ENCODE measurements at regions not wholly inside any gene's neighbourhood (a gene's known extent, or its start where the extent isn't known, plus 50 kb on each side); places are given as distances from the start of the nearest gene placed in this dataset.

GRCh38 chr4:24416293-24416692 lies 168.1 kb downstream of the DHX15 start (continued):
- no peak for TF ChIP-seq CBX5 (IDR thresholded peaks at IDR 0.05; ENCODE audit: low read depth, low read length)
- no peak for TF ChIP-seq EGR1 (IDR thresholded peaks at IDR 0.05; ENCODE audit: borderline replicate concordance, low read depth, low read length)
- TF ChIP-seq SP2 (IDR thresholded peaks at IDR 0.05; ENCODE audit: low read length), result no peak
- no peak for TF ChIP-seq CHD2 (IDR thresholded peaks at IDR 0.05; ENCODE audit: low read length)
- TF ChIP-seq MAFK (IDR thresholded peaks at IDR 0.05; ENCODE audit: low read depth, low read length), result no peak
- TF ChIP-seq RFX5 (IDR thresholded peaks at IDR 0.05; ENCODE audit: borderline replicate concordance, low read depth, low read length), result no peak
- no peak for TF ChIP-seq CTBP2 (IDR thresholded peaks at IDR 0.05; ENCODE audit: borderline replicate concordance, insufficient read depth, insufficient read length, low read length)
- TF ChIP-seq BACH1 (IDR thresholded peaks at IDR 0.05; ENCODE audit: low read length), result no peak
- no peak for TF ChIP-seq GTF2F1 (IDR thresholded peaks at IDR 0.05; ENCODE audit: borderline replicate concordance, low read depth, low read length)
- no peak for TF ChIP-seq SP1 (IDR thresholded peaks at IDR 0.05; ENCODE audit: low read depth, low read length)
